ENCODE measurements at regions not wholly inside any gene's neighbourhood (a gene's known extent, or its start where the extent isn't known, plus 50 kb on each side); places are given as distances from the start of the nearest gene placed in this dataset.

GRCh38 chr1:163013826-163014600, 55.1 kb upstream of the RGS4 start:
- TF ChIP-seq CTCF (IDR thresholded peaks at IDR 0.05; ENCODE audit: unreplicated experiment), result no peak
- Mint-ChIP-seq H3K27ac (ENCODE audit: unreplicated experiment) (no peak overlapping the region), H3K36me3 (ENCODE audit: low read depth, unreplicated experiment) (no peaks in the 10 kb centered on the region), H3K4me1 (ENCODE audit: unreplicated experiment) (no peaks in the 10 kb centered on the region), H3K4me3 (ENCODE audit: unreplicated experiment) (no peak overlapping the region), H3K27me3 (ENCODE audit: unreplicated experiment) (peaks cover 2% of the 10 kb centered on the region), H3K9me3 (ENCODE audit: unreplicated experiment) (no peaks in the 10 kb centered on the region)
- DNase-seq (ENCODE audit: low spot score), result no peak

GRCh38 chr1:163006051-163006834, 62.9 kb upstream of the RGS4 start:
- Mint-ChIP-seq H3K36me3 (ENCODE audit: low read depth, unreplicated experiment) (no peaks in the 10 kb centered on the region), H3K9me3 (ENCODE audit: unreplicated experiment) (no peaks in the 10 kb centered on the region), H3K4me1 (ENCODE audit: unreplicated experiment) (peaks cover 6% of the 10 kb centered on the region), H3K27ac (ENCODE audit: unreplicated experiment) (no peak overlapping the region), H3K4me3 (ENCODE audit: unreplicated experiment) (no peak overlapping the region), H3K27me3 (ENCODE audit: unreplicated experiment) (no peaks in the 10 kb centered on the region)
- TF ChIP-seq CTCF (IDR thresholded peaks at IDR 0.05; ENCODE audit: unreplicated experiment), result no peak
- DNase-seq (ENCODE audit: low spot score), result no peak

- no peak overlapping the region for H3K27ac Mint-ChIP-seq (ENCODE audit: unreplicated experiment)
- no peak for DNase-seq (ENCODE audit: low spot score)
- no peak for TF ChIP-seq CTCF (IDR thresholded peaks at IDR 0.05; ENCODE audit: unreplicated experiment)
- H3K4me3 Mint-ChIP-seq (ENCODE audit: unreplicated experiment), result no peak overlapping the region
- H3K9me3 Mint-ChIP-seq (ENCODE audit: unreplicated experiment), result no peaks in the 10 kb centered on the region
- H3K36me3 Mint-ChIP-seq (ENCODE audit: low read depth, unreplicated experiment), result no peaks in the 10 kb centered on the region
- no peaks in the 10 kb centered on the region for H3K27me3 Mint-ChIP-seq (ENCODE audit: unreplicated experiment)
- H3K4me1 Mint-ChIP-seq (ENCODE audit: unreplicated experiment), result no peaks in the 10 kb centered on the region
Measured at GRCh38 chr1:162997499-162998285, 71.5 kb upstream of the RGS4 start.

GRCh38 chr1:162996261-162996660, 72.9 kb upstream of the RGS4 start:
- Mint-ChIP-seq H3K27me3 (ENCODE audit: unreplicated experiment) (no peaks in the 10 kb centered on the region), H3K4me1 (ENCODE audit: unreplicated experiment) (no peaks in the 10 kb centered on the region)
- no peak for DNase-seq (ENCODE audit: low spot score)

More at GRCh38 chr1:162996261-162996660, 72.9 kb upstream of the RGS4 start:
- Mint-ChIP-seq H3K36me3 (ENCODE audit: low read depth, unreplicated experiment) (no peaks in the 10 kb centered on the region), H3K9me3 (ENCODE audit: unreplicated experiment) (no peaks in the 10 kb centered on the region), H3K27ac (ENCODE audit: unreplicated experiment) (no peak overlapping the region), H3K4me3 (ENCODE audit: unreplicated experiment) (no peak overlapping the region)
- no peak for TF ChIP-seq CTCF (IDR thresholded peaks at IDR 0.05; ENCODE audit: unreplicated experiment)
